ENCODE measurements at regions not wholly inside any gene's neighbourhood (a gene's known extent, or its start where the extent isn't known, plus 50 kb on each side); places are given as distances from the start of the nearest gene placed in this dataset.

DNA sequence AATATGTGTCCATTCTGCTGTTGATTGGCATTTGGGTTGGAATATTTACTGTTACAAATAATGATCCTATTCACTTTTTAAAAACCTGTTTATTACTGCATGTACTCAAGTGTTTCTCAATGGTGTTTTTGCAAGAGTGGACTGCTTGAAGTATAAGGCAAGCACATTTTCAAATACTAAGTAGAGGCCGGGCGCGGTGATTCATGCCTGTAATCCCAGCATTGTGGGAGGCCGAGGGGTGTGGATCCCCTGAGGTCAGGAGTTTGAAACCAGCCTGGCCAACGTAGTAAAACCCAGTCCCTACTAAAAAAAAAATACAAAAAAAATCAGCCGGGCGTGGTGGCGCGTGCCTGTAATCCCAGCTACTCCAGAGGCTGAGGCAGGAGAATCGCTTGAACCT lies 276.9 kb upstream of the ADGRL4 start:
- Histone ChIP-seq H3K4me3 (no peak overlapping the region), H3K27ac (replicated peaks in 1 of 4) (no peak overlapping the region), H3K4me1 (no peaks in the 10 kb centered on the region), H3K36me3 (no peaks in the 10 kb centered on the region), H3K27me3 (no peaks in the 10 kb centered on the region), H3K9me3 (no peaks in the 10 kb centered on the region)
- TF ChIP-seq EP300 (IDR thresholded peaks at IDR 0.05) (no peak), POLR2AphosphoS5 (IDR thresholded peaks at IDR 0.05) (no peak), POLR2A (IDR thresholded peaks at IDR 0.05; ENCODE audit: low read depth) (no peak)
- TF ChIP-seq, protein P1, sequence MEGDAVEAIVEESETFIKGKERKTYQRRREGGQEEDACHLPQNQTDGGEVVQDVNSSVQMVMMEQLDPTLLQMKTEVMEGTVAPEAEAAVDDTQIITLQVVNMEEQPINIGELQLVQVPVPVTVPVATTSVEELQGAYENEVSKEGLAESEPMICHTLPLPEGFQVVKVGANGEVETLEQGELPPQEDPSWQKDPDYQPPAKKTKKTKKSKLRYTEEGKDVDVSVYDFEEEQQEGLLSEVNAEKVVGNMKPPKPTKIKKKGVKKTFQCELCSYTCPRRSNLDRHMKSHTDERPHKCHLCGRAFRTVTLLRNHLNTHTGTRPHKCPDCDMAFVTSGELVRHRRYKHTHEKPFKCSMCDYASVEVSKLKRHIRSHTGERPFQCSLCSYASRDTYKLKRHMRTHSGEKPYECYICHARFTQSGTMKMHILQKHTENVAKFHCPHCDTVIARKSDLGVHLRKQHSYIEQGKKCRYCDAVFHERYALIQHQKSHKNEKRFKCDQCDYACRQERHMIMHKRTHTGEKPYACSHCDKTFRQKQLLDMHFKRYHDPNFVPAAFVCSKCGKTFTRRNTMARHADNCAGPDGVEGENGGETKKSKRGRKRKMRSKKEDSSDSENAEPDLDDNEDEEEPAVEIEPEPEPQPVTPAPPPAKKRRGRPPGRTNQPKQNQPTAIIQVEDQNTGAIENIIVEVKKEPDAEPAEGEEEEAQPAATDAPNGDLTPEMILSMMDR (IDR thresholded peaks at IDR 0.05) = no peak
- intact Hi-C loops (cut with DNase I) = no loop called here
- DNase-seq (ENCODE audit: extremely low spot score) = no peak
- 94% methylated on average over 10 of the region's 10 CpGs for WGBS

DNA sequence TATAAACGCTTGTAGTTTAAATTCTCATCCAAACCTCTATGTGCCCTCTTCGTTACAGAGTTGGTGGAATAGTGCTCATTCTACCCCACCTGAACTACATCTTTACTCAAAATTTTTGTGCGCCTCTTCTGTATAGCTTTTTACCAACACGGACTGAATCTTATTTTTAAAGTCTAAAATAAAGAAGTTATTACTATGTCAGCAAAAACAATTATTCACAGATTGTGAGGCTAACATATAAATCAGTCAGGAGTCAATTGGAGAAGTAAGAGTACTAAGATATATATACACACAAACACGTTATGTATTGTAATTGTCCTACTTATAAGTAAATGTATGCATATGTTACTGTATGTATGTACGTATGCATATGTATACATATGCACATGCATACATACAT lies 274.9 kb upstream of the ADGRL4 start:
- intact Hi-C loops (cut with DNase I) = no loop called here
- H3K27ac ChIP-seq (replicated peaks in 1 of 4) = no peak overlapping the region
- H3K36me3 ChIP-seq = no peaks in the 10 kb centered on the region
- WGBS = 77% methylated on average over 6 of the region's 6 CpGs
- H3K27me3 ChIP-seq = no peaks in the 10 kb centered on the region
- no peaks in the 10 kb centered on the region for H3K9me3 ChIP-seq
- H3K4me3 ChIP-seq = no peak overlapping the region
- H3K4me1 ChIP-seq = no peaks in the 10 kb centered on the region
- DNase-seq (ENCODE audit: extremely low spot score) = no peak
- TF ChIP-seq POLR2AphosphoS5 (IDR thresholded peaks at IDR 0.05) (no peak), POLR2A (IDR thresholded peaks at IDR 0.05; ENCODE audit: low read depth) (no peak), EP300 (IDR thresholded peaks at IDR 0.05) (no peak)
- TF ChIP-seq, protein P1 (IDR thresholded peaks at IDR 0.05) = no peak

- DNase-seq (ENCODE audit: extremely low spot score) = no peak
- H3K36me3 ChIP-seq = no peaks in the 10 kb centered on the region
- intact Hi-C loops (cut with DNase I) = no loop called here
- TF ChIP-seq POLR2AphosphoS5 (IDR thresholded peaks at IDR 0.05) (no peak), EP300 (IDR thresholded peaks at IDR 0.05) (no peak), POLR2A (IDR thresholded peaks at IDR 0.05; ENCODE audit: low read depth) (no peak)
- TF ChIP-seq, protein P1 (IDR thresholded peaks at IDR 0.05) = no peak
- H3K27me3 ChIP-seq = no peaks in the 10 kb centered on the region
- H3K4me3 ChIP-seq = no peak overlapping the region
- peaks cover 0 to 16% (median 2%) of the 10 kb centered on the region in 4 donors for H3K9me3 ChIP-seq
- no peak overlapping the region for H3K27ac ChIP-seq (replicated peaks in 1 of 4)
- 100% methylated on average over 1 of the region's 1 CpG for WGBS
- no peaks in the 10 kb centered on the region for H3K4me1 ChIP-seq
Observed at GRCh38 chr1:79271759-79272158, 265.2 kb upstream of the ADGRL4 start.

GRCh38 chr1:79264975-79265818 lies 258.7 kb upstream of the ADGRL4 start:
- WGBS = 92% methylated on average over 4 of the region's 4 CpGs
- Histone ChIP-seq H3K4me1 (no peaks in the 10 kb centered on the region), H3K36me3 (no peaks in the 10 kb centered on the region), H3K27ac (replicated peaks in 1 of 4) (no peak overlapping the region), H3K27me3 (no peaks in the 10 kb centered on the region), H3K4me3 (no peak overlapping the region), H3K9me3 (no peaks in the 10 kb centered on the region)
- TF ChIP-seq EP300 (IDR thresholded peaks at IDR 0.05) = no peak
- TF ChIP-seq, protein P1 (IDR thresholded peaks at IDR 0.05) = no peak
- TF ChIP-seq POLR2AphosphoS5 (IDR thresholded peaks at IDR 0.05) = no peak
- no peak for TF ChIP-seq POLR2A (IDR thresholded peaks at IDR 0.05; ENCODE audit: low read depth)
- DNase-seq (ENCODE audit: extremely low spot score) = no peak
- intact Hi-C loops (cut with DNase I) = no loop called here
